GM10266 (cell line): ENCODE measurements at regions not wholly inside any gene's neighbourhood (a gene's known extent, or its start where the extent isn't known, plus 50 kb on each side); places are given as distances from the start of the nearest gene placed in this dataset.
"Not testable (repeated sequence)": the region's sequence is repeated elsewhere in the genome, so short reads cannot be mapped to it uniquely, and the experiment has no call there.

Source experiments
- DNase-seq: peaks from one replicate; pipeline ENCODE4 v3.0.0; 2012; ENCODE audit errors: extremely low spot score
- TF ChIP-seq, protein P1 (sequence below): IDR thresholded peaks from 2 replicates; pipeline ENCODE4 v1.5.1; 2012; ENCODE audit warnings: mild to moderate bottlenecking, low read depth; ENCODE audit not compliant: control insufficient read depth, insufficient read depth; ENCODE audit errors: missing control alignments

DNA sequence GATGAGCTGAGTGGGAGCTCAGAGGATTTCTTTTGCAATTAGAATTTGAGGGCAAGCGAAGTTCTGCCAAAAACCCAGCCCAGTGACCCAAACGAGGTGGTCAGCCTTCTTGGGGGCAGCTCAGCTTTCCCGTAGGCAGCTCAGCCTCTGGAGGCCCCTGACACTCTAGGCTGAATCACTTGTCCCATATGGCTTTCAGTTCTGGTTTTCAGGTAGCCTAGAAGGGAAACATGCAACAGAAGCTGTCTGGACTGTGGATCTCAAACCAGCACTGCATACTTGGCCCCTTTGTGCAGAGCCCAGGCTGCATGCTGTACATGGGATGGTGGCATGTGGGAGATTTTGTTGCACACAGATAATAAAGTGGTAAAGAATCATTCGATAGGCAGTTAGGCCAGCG is 322.8 kb downstream of the ANKRD30A start:
- no peak for DNase-seq
- TF ChIP-seq, protein P1, sequence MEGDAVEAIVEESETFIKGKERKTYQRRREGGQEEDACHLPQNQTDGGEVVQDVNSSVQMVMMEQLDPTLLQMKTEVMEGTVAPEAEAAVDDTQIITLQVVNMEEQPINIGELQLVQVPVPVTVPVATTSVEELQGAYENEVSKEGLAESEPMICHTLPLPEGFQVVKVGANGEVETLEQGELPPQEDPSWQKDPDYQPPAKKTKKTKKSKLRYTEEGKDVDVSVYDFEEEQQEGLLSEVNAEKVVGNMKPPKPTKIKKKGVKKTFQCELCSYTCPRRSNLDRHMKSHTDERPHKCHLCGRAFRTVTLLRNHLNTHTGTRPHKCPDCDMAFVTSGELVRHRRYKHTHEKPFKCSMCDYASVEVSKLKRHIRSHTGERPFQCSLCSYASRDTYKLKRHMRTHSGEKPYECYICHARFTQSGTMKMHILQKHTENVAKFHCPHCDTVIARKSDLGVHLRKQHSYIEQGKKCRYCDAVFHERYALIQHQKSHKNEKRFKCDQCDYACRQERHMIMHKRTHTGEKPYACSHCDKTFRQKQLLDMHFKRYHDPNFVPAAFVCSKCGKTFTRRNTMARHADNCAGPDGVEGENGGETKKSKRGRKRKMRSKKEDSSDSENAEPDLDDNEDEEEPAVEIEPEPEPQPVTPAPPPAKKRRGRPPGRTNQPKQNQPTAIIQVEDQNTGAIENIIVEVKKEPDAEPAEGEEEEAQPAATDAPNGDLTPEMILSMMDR: no peak

DNA sequence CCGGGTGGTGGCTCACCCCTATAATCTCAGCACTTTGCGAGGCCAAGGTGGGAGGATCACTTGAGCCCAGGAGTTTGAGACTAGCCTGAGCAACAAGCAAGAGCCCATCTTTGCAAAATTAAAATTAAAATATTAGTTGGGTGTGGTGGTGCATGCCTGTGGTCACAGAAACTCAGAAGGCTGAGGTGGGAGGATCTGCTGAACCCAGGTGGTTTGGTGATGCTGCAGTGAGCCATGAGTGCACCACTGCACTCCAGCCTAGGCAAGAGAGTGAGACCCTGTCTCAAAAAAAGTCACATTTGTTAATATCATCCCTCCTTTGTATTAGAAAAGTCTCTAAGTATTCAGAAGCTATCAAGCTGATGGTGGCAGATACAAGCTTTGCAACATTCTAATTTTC is 317.5 kb downstream of the ANKRD30A start:
- TF ChIP-seq, protein P1: no peak
- no peak for DNase-seq

DNA sequence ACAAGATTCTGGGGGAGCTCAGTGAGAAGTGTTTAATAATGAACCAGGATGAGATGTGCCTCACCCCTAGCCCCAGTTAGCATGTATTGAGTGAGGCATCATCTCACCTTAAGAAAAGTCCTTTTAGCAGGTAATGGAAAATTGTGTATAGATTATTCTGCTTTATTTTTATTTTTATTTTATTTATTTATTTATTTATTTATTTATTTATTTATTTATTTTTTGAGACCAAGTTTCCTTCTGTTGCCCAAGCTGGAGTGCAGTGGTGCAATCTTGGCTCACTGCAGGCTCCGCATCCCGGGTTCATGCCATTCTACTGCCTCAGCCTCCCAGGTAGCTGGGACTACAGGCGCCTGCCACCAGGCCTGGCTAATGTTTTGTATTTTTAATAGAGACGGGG is 315.8 kb downstream of the ANKRD30A start:
- not testable (repeated sequence) for DNase-seq

DNA sequence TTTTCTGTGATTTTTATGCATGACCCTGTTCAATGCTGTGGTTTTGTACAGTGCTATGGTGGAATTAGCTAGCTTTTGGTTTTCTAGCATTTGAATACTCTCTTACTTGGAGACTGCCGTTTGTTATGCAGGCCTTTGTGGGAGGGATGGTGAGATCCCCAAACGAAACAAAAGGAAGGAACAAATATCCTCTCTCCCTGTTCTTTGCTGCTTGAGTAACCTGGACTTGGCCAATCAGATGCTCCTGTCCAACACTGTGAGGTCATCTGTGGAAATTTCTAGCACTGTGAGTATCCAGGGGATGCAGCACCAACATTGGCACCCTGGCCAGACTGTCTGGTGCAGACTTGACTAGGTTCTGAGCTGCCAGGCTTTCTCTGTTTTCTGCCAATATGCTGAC is 314.4 kb downstream of the ANKRD30A start:
- TF ChIP-seq, protein P1: no peak
- DNase-seq: no peak

DNA sequence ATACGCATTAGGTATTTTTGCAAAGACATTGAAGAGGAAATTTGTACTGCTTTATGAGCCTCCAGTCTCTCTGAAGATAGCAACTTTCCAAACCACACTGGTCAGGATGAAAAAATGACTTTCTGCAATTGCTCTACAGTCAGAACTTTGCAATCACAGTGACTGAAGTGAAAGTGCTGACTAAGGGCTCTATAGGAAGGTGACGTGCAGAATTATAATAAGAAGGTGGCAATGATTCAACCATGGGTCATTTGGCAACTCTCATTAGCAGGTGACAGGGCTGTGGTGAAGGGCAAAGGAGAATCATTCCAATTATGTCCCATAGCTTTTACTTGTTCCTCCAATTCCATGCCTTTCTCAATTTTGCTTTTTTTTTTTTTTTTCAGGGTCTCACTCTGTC is 311.0 kb downstream of the ANKRD30A start:
- no peak for DNase-seq
- TF ChIP-seq, protein P1: no peak

DNA sequence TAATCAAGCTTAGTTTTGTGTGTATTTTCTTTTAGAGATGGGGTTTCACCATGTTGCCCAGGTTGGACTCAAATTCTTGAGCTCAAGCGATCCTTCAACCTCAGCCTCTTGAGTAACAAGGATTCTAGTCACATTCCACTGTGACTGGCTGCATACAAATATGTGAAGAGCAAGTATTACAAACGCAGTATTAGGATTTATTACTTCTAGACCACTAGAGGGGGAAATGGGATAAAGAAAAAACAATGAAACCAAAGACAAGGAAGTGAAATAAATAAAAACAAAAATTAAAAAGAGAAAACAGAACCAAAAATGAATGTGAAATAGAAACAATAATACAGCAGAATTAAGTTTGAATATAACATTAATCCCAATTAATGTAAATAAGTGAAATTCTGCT is 308.7 kb downstream of the ANKRD30A start:
- TF ChIP-seq, protein P1: no peak
- DNase-seq: no peak
